Right ventricle myocardium superior (tissue), 1 donor: ENCODE measurements at regions not wholly inside any gene's neighbourhood (a gene's known extent, or its start where the extent isn't known, plus 50 kb on each side); places are given as distances from the start of the nearest gene placed in this dataset.
"Not testable (repeated sequence)": the region's sequence is repeated elsewhere in the genome, so short reads cannot be mapped to it uniquely, and the experiment has no call there.

Experiments
- ATAC-seq: fragments of 200-7000 bp; cut with Tn5 transposase; one replicate; pipeline ENCODE4 v1.9.1; 2020; ENCODE audit warnings: mild to moderate bottlenecking; ENCODE audit not compliant: poor library complexity
- DNase-seq: peaks from one replicate; pipeline ENCODE4 v3.0.0-alpha.2; 2020
- intact Hi-C: fragments of 100-400 bp; cut with DNase I; formaldehyde crosslinking; loops from one replicate; pipeline ENCODE4 v1.11.2; 2022
- donor health status: DM: no; HTN: yes; CAD: no; lungs with severe emphysema.

GRCh38 chr3:107142786-107143575, 234.3 kb upstream of the CCDC54 start:
- ATAC-seq (no peak), DNase-seq (no peak)
- intact Hi-C loops = no loop called here

GRCh38 chr3:107150675-107151074, 226.6 kb upstream of the CCDC54 start:
- no peak for DNase-seq
- intact Hi-C loops = no loop called here
- no peak for ATAC-seq

- intact Hi-C loops = no loop called here
- ATAC-seq (peak; percentile 89), DNase-seq (no peak)
These were observed 223.3 kb upstream of the CCDC54 start for GRCh38 chr3:107153981-107154380.

- DNase-seq (no peak), ATAC-seq (no peak)
- intact Hi-C loops = no loop called here
These were observed 204.8 kb upstream of the CCDC54 start for GRCh38 chr3:107172411-107172810.

- intact Hi-C loops = no loop called here
- DNase-seq (no peak), ATAC-seq (peak; percentile 29)
These were observed 192.9 kb upstream of the CCDC54 start for GRCh38 chr3:107184375-107184774.

GRCh38 chr3:107188262-107188661, 189.0 kb upstream of the CCDC54 start:
- ATAC-seq (no peak), DNase-seq (no peak)
- intact Hi-C loops = no loop called here

- ATAC-seq = no peak
These were observed 188.0 kb upstream of the CCDC54 start for GRCh38 chr3:107189158-107189791.

GRCh38 chr3:107193116-107193515, 184.1 kb upstream of the CCDC54 start:
- ATAC-seq (no peak), DNase-seq (no peak)

More at GRCh38 chr3:107189158-107189791, 188.0 kb upstream of the CCDC54 start:
- no peak for DNase-seq
- intact Hi-C loops = no loop called here

GRCh38 chr3:107198581-107199181, 178.6 kb upstream of the CCDC54 start:
- ATAC-seq = peak; percentile 88
- DNase-seq = peak; percentile 70
- intact Hi-C loops = no loop called here

More at GRCh38 chr3:107193116-107193515, 184.1 kb upstream of the CCDC54 start:
- intact Hi-C loops = no loop called here

GRCh38 chr3:107201146-107201545, 176.1 kb upstream of the CCDC54 start:
- ATAC-seq (no peak), DNase-seq (no peak)
- intact Hi-C loops = no loop called here

- DNase-seq, ATAC-seq, intact Hi-C loops: not testable (repeated sequence)
These were observed 174.4 kb upstream of the CCDC54 start for GRCh38 chr3:107202885-107203284.

GRCh38 chr3:107204121-107204520, 173.1 kb upstream of the CCDC54 start:
- no peak for ATAC-seq
- DNase-seq = no peak
- intact Hi-C loops = no loop called here

- DNase-seq = no peak
- intact Hi-C loops = no loop called here
- ATAC-seq = no peak
These were observed 171.9 kb upstream of the CCDC54 start for GRCh38 chr3:107205358-107205757.

- intact Hi-C loops = no loop called here
- ATAC-seq (no peak), DNase-seq (no peak)
These were observed 171.1 kb upstream of the CCDC54 start for GRCh38 chr3:107206141-107206540.

GRCh38 chr3:107206945-107207344, 170.3 kb upstream of the CCDC54 start:
- intact Hi-C loops = no loop called here
- DNase-seq (peak; percentile 49), ATAC-seq (peak; percentile 65)

- DNase-seq (no peak), ATAC-seq (peak; percentile 93)
- intact Hi-C loops = no loop called here
These were observed 169.1 kb upstream of the CCDC54 start for GRCh38 chr3:107208100-107208499.

- intact Hi-C loops = no loop called here
- no peak for DNase-seq
- no peak for ATAC-seq
These were observed 168.4 kb upstream of the CCDC54 start for GRCh38 chr3:107208796-107209195.

GRCh38 chr3:107209302-107209990, 167.8 kb upstream of the CCDC54 start:
- no peak for ATAC-seq
- intact Hi-C loops = no loop called here
- no peak for DNase-seq

GRCh38 chr3:107211608-107212007, 165.6 kb upstream of the CCDC54 start:
- intact Hi-C loops = no loop called here
- DNase-seq = no peak
- no peak for ATAC-seq
